ENCODE measurements at regions not wholly inside any gene's neighbourhood (a gene's known extent, or its start where the extent isn't known, plus 50 kb on each side); places are given as distances from the start of the nearest gene placed in this dataset.

DNA sequence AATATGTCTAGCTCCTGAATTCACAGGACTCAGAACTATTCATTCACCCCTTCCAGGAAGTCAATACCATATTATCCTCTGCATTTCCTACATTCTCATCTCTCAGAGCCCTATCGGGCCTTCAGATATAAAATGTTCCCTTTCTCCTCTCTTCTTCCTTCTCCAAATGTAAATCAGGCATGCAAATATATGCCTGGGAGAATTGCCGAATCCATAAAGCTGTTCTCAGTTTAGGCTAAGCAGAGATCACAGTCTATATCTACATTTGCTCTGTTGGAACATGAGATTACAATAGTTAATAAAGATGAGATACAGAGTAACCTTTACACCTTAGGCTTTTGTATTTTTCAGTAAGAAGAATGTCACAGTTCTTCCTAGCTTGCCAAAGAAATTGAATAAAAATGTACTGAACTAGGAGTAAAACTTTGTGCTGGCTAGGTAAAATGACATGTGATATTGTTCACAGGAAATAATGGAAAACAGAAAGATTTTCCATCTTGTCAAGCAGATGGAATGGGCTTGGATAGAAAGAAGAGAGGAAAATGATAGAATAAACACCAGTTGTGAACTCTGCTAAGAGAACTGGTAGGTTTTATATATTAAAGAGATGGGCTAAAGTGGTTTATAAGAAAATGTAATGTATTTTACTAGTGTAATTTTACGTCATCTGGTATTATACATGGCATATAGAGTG is 161.5 kb downstream of the NRIP1 start:
- Histone ChIP-seq H3K4me1 (no peaks in the 10 kb centered on the region), H3K27ac (no peak overlapping the region), H3K27me3 (no peaks in the 10 kb centered on the region), H3K9me3 (no peaks in the 10 kb centered on the region), H3K4me3 (no peak overlapping the region), H3K36me3 (no peaks in the 10 kb centered on the region)
- FAIRE-seq (no peak), ATAC-seq (no peak), DNase-seq (no peak)
- TF ChIP-seq, protein P1, sequence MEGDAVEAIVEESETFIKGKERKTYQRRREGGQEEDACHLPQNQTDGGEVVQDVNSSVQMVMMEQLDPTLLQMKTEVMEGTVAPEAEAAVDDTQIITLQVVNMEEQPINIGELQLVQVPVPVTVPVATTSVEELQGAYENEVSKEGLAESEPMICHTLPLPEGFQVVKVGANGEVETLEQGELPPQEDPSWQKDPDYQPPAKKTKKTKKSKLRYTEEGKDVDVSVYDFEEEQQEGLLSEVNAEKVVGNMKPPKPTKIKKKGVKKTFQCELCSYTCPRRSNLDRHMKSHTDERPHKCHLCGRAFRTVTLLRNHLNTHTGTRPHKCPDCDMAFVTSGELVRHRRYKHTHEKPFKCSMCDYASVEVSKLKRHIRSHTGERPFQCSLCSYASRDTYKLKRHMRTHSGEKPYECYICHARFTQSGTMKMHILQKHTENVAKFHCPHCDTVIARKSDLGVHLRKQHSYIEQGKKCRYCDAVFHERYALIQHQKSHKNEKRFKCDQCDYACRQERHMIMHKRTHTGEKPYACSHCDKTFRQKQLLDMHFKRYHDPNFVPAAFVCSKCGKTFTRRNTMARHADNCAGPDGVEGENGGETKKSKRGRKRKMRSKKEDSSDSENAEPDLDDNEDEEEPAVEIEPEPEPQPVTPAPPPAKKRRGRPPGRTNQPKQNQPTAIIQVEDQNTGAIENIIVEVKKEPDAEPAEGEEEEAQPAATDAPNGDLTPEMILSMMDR (IDR thresholded peaks at IDR 0.05): no peak
- intact Hi-C loops (cut with DNase I): no loop called here
- WGBS, 2 donors: 73 to 78% methylated on average over 3 of the region's 3 CpGs

DNA sequence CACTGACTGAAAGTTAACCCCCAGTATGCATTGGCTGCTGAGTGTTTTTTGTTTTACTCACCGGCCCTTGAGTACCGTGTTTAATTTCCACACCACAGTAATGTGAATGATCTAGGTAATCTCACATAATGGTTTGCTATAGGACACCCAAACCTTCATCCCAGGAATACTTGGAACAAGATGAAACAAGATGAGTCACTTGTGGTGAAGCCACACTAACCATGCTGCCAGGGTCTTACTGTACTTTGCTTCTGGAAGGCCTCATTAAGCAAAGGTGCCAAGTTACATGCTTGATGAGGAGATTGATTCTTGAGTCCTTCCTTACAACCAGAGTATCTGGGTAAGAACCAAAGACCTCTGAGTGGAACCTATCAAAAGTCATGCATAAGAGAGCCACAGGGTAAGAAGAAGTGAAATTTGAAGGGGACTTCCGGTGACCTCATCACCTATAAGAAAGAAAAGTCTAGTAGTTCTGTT is 163.3 kb downstream of the NRIP1 start:
- no peak for DNase-seq
- Histone ChIP-seq H3K9me3 (no peaks in the 10 kb centered on the region), H3K4me3 (no peak overlapping the region), H3K27me3 (no peaks in the 10 kb centered on the region), H3K27ac (no peak overlapping the region), H3K36me3 (no peaks in the 10 kb centered on the region), H3K4me1 (no peaks in the 10 kb centered on the region)
- FAIRE-seq: no peak
- TF ChIP-seq, protein P1 (IDR thresholded peaks at IDR 0.05): no peak
- WGBS, 2 donors: 91 to 97% methylated on average over 3 of the region's 3 CpGs
- no peak for ATAC-seq
- intact Hi-C loops (cut with DNase I): no loop called here

DNA sequence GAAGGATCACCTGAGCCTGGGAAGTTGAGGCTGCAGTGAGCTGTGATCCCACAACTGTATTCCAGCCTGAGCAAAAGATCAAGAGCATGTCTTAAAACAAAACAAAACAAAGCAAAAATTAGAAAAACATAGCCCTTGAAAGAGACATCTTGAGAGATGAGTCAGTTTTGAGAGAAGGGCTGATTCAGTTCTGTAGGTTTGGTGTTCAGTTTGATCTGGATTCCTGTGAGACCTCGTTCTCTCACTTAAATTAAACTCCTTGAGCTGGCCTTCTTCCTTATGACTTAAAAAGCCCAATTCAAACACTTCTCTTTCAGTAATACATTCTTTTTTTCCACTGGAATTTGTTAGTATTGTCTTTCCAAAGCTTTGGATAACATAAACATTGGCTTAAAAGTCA is 164.2 kb downstream of the NRIP1 start:
- intact Hi-C loops (cut with DNase I): no loop called here
- FAIRE-seq: no peak
- TF ChIP-seq, protein P1 (IDR thresholded peaks at IDR 0.05): no peak

DNA sequence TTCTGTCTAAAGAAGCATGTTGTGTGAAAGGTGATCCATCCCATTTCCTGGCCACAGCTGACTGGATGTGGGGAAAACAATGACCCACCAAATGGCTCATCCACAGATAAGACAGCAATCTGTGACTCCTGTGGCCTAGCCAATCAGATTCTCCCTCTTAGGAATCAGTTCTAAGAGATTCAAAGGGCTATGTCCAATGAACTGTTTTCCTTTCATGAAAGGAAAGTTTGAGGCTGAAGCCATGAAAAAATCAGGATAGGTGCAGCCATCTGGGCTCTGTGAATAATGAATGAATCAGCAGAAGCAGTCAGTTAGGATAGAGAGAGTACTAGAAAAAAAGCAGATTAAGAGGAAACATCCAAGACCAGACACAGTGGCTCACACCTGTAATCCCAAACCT is 164.7 kb downstream of the NRIP1 start:
- DNase-seq (no peak), ATAC-seq (no peak), FAIRE-seq (no peak)
- H3K27ac ChIP-seq: no peak overlapping the region
- no peaks in the 10 kb centered on the region for H3K27me3 ChIP-seq
- intact Hi-C loops (cut with DNase I): no loop called here
- H3K4me3 ChIP-seq: no peak overlapping the region
- H3K9me3 ChIP-seq: no peaks in the 10 kb centered on the region
- TF ChIP-seq, protein P1 (IDR thresholded peaks at IDR 0.05): no peak
- H3K36me3 ChIP-seq: no peaks in the 10 kb centered on the region
- no peaks in the 10 kb centered on the region for H3K4me1 ChIP-seq

More for the DNA sequence above, 164.2 kb downstream of the NRIP1 start:
- no peak overlapping the region for H3K27ac ChIP-seq
- H3K9me3 ChIP-seq: no peaks in the 10 kb centered on the region
- no peaks in the 10 kb centered on the region for H3K36me3 ChIP-seq
- no peak overlapping the region for H3K4me3 ChIP-seq
- WGBS, 2 donors: 95 to 98% methylated on average over 1 of the region's 1 CpG
- ATAC-seq (no peak), DNase-seq (no peak)
- no peaks in the 10 kb centered on the region for H3K4me1 ChIP-seq
- no peaks in the 10 kb centered on the region for H3K27me3 ChIP-seq

DNA sequence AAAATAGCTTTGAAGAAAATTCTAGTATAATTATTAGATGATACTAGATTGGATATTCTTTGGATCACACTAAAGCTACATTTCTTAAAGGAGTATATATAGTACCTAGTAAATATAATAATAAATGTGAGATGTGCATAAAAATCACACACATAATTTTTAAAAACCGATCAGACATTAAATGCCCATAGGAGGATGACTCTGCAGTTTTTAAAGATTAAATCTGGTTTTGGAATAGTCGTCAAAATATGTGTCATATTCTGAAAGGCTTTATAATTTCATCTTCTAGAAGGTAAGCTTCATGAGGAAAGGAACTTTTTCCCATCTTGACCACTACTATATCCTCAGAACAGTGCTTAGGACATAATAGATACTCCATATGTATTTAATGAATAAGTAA is 169.0 kb downstream of the NRIP1 start:
- FAIRE-seq (no peak), DNase-seq (no peak), ATAC-seq (no peak)
- Histone ChIP-seq H3K4me3 (no peak overlapping the region), H3K9me3 (no peaks in the 10 kb centered on the region), H3K27me3 (no peaks in the 10 kb centered on the region), H3K27ac (no peak overlapping the region), H3K36me3 (no peaks in the 10 kb centered on the region), H3K4me1 (no peaks in the 10 kb centered on the region)
- intact Hi-C loops (cut with DNase I): no loop called here
- TF ChIP-seq, protein P1 (IDR thresholded peaks at IDR 0.05): no peak
- WGBS, 2 donors: 82 to 91% methylated on average over 2 of the region's 2 CpGs

All from pancreas (tissue), 10 donors.